ENCODE measurements at regions not wholly inside any gene's neighbourhood (a gene's known extent, or its start where the extent isn't known, plus 50 kb on each side); places are given as distances from the start of the nearest gene placed in this dataset.

DNA sequence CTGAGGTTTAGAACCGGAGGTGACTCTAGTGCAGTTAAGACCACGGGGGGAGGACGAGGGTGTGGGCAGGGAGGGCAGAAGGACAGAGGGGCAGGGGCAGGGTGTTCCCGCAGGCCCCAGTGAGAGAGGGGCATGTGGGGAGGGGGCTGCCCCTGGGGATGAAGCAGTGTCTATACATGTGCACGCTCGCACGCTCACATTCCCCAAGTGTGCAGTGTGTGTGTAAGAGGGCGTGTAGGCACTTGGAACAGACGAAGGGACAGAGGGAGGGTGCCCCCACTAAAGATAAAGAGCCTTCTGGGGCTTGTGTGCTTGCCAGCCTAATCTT lies 69.5 kb upstream of the MEF2A start:
- Histone ChIP-seq H3K36me3 (ENCODE audit: control insufficient read depth, low read length) (no peaks in the 10 kb centered on the region), H3K9me2 (replicated peaks; ENCODE audit: control insufficient read depth, low read length) (no peaks in the 10 kb centered on the region), H3K9me3 (ENCODE audit: control insufficient read depth, insufficient read depth, low read length) (no peaks in the 10 kb centered on the region; the same call in 1 of the 2 replicates), H3K27ac (ENCODE audit: low read depth, low read length) (peak overlapping the region; percentile 24; the same call in 1 of the 2 replicates), H3K4me1 (ENCODE audit: control insufficient read depth, low read length) (peaks cover 12% of the 10 kb centered on the region), H4K20me1 (ENCODE audit: control insufficient read depth, insufficient read depth, low read depth, low read length) (no peaks in the 10 kb centered on the region), H3K27me3 (ENCODE audit: control insufficient read depth, low read length) (no peaks in the 10 kb centered on the region), H3F3A (ENCODE audit: control insufficient read depth, insufficient read depth) (no peaks in the 10 kb centered on the region), H3K4me3 (ENCODE audit: low read length) (no peak overlapping the region; the same call in 1 of the 2 replicates), H3K4me2 (ENCODE audit: low read length) (peak overlapping the region; percentile 46), H3K79me2 (ENCODE audit: control insufficient read depth, low read length) (no peaks in the 10 kb centered on the region)
- TF ChIP-seq EZH2phosphoT487 (IDR thresholded peaks at IDR 0.05; ENCODE audit: borderline replicate concordance, low read length) = no peak
- TF ChIP-seq, protein P1, sequence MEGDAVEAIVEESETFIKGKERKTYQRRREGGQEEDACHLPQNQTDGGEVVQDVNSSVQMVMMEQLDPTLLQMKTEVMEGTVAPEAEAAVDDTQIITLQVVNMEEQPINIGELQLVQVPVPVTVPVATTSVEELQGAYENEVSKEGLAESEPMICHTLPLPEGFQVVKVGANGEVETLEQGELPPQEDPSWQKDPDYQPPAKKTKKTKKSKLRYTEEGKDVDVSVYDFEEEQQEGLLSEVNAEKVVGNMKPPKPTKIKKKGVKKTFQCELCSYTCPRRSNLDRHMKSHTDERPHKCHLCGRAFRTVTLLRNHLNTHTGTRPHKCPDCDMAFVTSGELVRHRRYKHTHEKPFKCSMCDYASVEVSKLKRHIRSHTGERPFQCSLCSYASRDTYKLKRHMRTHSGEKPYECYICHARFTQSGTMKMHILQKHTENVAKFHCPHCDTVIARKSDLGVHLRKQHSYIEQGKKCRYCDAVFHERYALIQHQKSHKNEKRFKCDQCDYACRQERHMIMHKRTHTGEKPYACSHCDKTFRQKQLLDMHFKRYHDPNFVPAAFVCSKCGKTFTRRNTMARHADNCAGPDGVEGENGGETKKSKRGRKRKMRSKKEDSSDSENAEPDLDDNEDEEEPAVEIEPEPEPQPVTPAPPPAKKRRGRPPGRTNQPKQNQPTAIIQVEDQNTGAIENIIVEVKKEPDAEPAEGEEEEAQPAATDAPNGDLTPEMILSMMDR (IDR thresholded peaks at IDR 0.05; ENCODE audit: low read depth, low read length, poor library complexity, severe bottlenecking) = no peak

DNA sequence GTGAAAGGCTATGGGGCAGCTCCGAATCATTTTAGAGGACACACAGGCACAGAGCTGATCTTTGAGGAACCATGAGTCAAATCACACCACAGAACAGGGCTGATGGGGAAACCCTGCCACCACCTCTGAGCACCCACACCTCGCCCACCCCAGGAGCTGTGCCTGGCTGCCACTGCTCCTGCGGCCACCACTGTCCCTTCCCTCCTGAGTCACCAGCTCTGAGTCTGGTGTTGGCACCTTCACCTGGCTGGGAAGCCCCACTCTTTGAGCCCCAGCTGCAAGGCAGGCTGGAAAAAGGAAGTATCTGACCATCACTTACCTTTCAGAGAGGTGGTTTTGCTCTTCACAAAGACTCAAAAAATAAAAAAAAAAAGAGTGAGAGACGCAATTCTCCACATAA lies 63.6 kb upstream of the MEF2A start:
- no peaks in the 10 kb centered on the region; the same call in 1 of the 2 replicates for H3K9me3 ChIP-seq (ENCODE audit: control insufficient read depth, insufficient read depth, low read length)
- H4K20me1 ChIP-seq (ENCODE audit: control insufficient read depth, insufficient read depth, low read depth, low read length) = no peaks in the 10 kb centered on the region
- H3K9me2 ChIP-seq (replicated peaks; ENCODE audit: control insufficient read depth, low read length) = no peaks in the 10 kb centered on the region
- TF ChIP-seq, protein P1 (IDR thresholded peaks at IDR 0.05; ENCODE audit: low read depth, low read length, poor library complexity, severe bottlenecking) = no peak
- peaks cover 4% of the 10 kb centered on the region; the same call in 1 of the 2 replicates for H3K36me3 ChIP-seq (ENCODE audit: control insufficient read depth, low read length)
- no peaks in the 10 kb centered on the region for H3K27me3 ChIP-seq (ENCODE audit: control insufficient read depth, low read length)
- peaks cover 56% of the 10 kb centered on the region for H3K4me1 ChIP-seq (ENCODE audit: control insufficient read depth, low read length)
- H3K4me2 ChIP-seq (ENCODE audit: low read length) = peak overlapping the region; percentile 83
- H3F3A ChIP-seq (ENCODE audit: control insufficient read depth, insufficient read depth) = peaks cover 9% of the 10 kb centered on the region
- peaks cover 11% of the 10 kb centered on the region; the same call in 1 of the 2 replicates for H3K79me2 ChIP-seq (ENCODE audit: control insufficient read depth, low read length)
- H3K27ac ChIP-seq (ENCODE audit: low read depth, low read length) = peak overlapping the region; percentile 30
- peak overlapping the region; percentile 57 for H3K4me3 ChIP-seq (ENCODE audit: low read length)

DNA sequence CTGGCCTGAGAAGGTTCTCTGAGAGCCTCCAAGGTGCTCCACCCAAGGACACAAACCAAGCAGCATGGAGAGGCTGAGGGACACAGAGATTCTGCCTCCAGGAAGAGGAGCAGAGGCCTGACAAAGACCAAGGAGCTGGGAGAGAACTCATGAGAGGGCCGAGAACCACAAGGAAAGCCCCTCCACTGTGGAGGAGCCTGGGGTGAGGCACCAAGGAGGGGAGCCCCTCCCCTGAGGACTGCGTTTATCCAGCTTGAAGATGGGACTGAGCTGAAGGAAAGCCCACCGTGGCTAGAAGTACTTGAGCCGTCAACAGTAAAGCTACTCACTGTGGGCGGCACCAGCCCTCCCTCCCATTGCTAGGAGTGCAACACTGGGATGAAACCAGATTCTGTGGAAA lies 63.1 kb upstream of the MEF2A start:
- Histone ChIP-seq H3K79me2 (ENCODE audit: control insufficient read depth, low read length) (peaks cover 12% of the 10 kb centered on the region; the same call in 1 of the 2 replicates), H3K4me2 (ENCODE audit: low read length) (peak overlapping the region; percentile 83), H3K9me2 (replicated peaks; ENCODE audit: control insufficient read depth, low read length) (no peaks in the 10 kb centered on the region), H3K27ac (ENCODE audit: low read depth, low read length) (peak overlapping the region; percentile 30), H3K27me3 (ENCODE audit: control insufficient read depth, low read length) (no peaks in the 10 kb centered on the region), H3K4me3 (ENCODE audit: low read length) (peak overlapping the region; percentile 57), H4K20me1 (ENCODE audit: control insufficient read depth, insufficient read depth, low read depth, low read length) (no peaks in the 10 kb centered on the region), H3K4me1 (ENCODE audit: control insufficient read depth, low read length) (peaks cover 61% of the 10 kb centered on the region), H3K36me3 (ENCODE audit: control insufficient read depth, low read length) (peaks cover 4% of the 10 kb centered on the region; the same call in 1 of the 2 replicates), H3F3A (ENCODE audit: control insufficient read depth, insufficient read depth) (peaks cover 12% of the 10 kb centered on the region), H3K9me3 (ENCODE audit: control insufficient read depth, insufficient read depth, low read length) (no peaks in the 10 kb centered on the region; the same call in 1 of the 2 replicates)
- TF ChIP-seq, protein P1 (IDR thresholded peaks at IDR 0.05; ENCODE audit: low read depth, low read length, poor library complexity, severe bottlenecking) = no peak
